ENCODE measurements at regions not wholly inside any gene's neighbourhood (a gene's known extent, or its start where the extent isn't known, plus 50 kb on each side); places are given as distances from the start of the nearest gene placed in this dataset.

DNA sequence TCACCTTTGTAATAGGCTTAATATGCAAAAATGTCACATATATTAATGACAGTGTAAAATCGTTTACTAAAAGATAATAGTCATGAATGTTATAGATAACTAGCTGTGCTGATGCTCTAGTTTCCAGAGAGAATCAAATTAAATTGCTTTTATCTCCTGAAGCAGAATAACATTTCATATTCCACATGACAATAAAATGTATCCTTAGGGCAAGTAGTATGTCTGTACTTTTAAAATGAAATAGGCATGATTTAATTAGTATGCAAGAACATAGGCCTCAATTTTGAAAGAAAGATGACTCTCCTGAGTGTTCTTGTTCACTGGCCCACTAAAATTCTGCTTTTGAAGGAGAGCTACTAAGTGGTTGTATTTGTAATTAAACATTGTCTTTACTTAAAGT, 1027.0 kb downstream of the ARAP2 start:
- Mint-ChIP-seq H3K27ac (no peak overlapping the region), H3K9me3 (no peaks in the 10 kb centered on the region), H3K36me3 (ENCODE audit: low read depth) (no peaks in the 10 kb centered on the region), H3K4me1 (no peaks in the 10 kb centered on the region), H3K27me3 (ENCODE audit: low read depth) (no peaks in the 10 kb centered on the region), H3K4me3 (no peak overlapping the region)
- TF ChIP-seq, protein P1, sequence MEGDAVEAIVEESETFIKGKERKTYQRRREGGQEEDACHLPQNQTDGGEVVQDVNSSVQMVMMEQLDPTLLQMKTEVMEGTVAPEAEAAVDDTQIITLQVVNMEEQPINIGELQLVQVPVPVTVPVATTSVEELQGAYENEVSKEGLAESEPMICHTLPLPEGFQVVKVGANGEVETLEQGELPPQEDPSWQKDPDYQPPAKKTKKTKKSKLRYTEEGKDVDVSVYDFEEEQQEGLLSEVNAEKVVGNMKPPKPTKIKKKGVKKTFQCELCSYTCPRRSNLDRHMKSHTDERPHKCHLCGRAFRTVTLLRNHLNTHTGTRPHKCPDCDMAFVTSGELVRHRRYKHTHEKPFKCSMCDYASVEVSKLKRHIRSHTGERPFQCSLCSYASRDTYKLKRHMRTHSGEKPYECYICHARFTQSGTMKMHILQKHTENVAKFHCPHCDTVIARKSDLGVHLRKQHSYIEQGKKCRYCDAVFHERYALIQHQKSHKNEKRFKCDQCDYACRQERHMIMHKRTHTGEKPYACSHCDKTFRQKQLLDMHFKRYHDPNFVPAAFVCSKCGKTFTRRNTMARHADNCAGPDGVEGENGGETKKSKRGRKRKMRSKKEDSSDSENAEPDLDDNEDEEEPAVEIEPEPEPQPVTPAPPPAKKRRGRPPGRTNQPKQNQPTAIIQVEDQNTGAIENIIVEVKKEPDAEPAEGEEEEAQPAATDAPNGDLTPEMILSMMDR (IDR thresholded peaks at IDR 0.05; ENCODE audit: unreplicated experiment in 3 of 3), result no peak

DNA sequence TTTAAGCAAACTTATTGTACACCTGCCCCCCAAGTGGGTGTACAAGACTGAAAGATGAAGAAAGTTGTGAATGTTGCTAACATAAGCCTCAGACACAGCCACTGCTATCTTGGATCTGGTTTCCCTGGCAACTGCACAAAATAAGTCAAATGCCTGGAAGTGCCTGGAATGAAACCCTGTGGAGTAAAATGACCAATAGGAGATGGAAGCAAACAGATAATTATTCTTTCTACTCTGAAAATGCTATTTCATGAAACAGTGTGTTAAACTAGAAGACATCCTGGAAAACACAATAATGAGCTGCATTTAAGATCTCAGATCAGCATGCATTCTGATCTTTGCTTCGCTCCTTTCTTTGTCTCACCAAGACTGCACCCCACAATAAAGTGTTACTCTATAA, 1016.0 kb downstream of the ARAP2 start:
- Mint-ChIP-seq H3K4me3 (no peak overlapping the region), H3K27ac (no peak overlapping the region), H3K9me3 (no peaks in the 10 kb centered on the region), H3K4me1 (no peaks in the 10 kb centered on the region), H3K36me3 (ENCODE audit: low read depth) (no peaks in the 10 kb centered on the region), H3K27me3 (ENCODE audit: low read depth) (no peaks in the 10 kb centered on the region)
- TF ChIP-seq, protein P1 (IDR thresholded peaks at IDR 0.05; ENCODE audit: unreplicated experiment in 3 of 3), result no peak

DNA sequence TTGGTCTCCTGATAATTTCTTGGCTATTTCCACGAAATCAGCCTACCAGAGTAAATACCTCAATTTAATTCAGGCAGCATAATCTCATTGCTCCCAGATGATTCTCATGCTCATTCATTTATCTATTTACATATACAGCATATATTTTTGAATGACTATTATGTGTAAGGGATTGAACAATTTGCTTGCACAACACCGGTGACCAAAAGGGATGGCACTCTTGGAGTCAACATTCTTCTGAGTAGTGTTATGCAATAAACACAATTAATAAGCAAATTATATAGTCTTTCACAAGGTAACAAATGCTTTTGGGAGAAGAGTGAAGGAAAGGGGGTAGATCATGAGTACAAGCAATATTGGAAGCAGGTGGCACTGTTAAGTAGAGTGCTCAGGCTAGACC, 1015.3 kb downstream of the ARAP2 start:
- H3K36me3 Mint-ChIP-seq (ENCODE audit: low read depth), result no peaks in the 10 kb centered on the region
- H3K4me3 Mint-ChIP-seq, result no peak overlapping the region
- H3K9me3 Mint-ChIP-seq, result no peaks in the 10 kb centered on the region
- H3K4me1 Mint-ChIP-seq, result no peaks in the 10 kb centered on the region
- TF ChIP-seq, protein P1 (IDR thresholded peaks at IDR 0.05; ENCODE audit: unreplicated experiment in 3 of 3), result no peak
- no peaks in the 10 kb centered on the region for H3K27me3 Mint-ChIP-seq (ENCODE audit: low read depth)
- H3K27ac Mint-ChIP-seq, result no peak overlapping the region

DNA sequence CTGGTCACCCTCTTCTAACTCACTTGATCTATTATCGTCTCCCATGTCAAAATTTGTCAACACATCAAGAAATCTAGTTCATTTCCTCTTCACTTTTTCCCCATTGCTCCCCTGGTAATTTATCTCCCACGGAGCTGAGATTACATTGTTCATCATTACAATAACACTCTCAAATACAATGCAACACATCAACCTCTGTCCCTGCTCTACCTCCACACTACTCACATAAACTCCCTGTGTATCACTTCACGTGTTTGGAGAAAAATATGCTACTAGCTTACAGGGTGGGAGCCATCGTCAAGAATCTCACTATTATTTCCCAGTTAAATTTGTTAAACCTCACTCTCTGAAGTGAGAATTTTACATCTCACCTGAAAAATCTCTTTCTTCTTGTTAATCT, 1006.4 kb downstream of the ARAP2 start:
- TF ChIP-seq, protein P1 (IDR thresholded peaks at IDR 0.05; ENCODE audit: unreplicated experiment in 3 of 3), result no peak
- H3K27me3 Mint-ChIP-seq (ENCODE audit: low read depth), result no peaks in the 10 kb centered on the region
- peaks cover 6% of the 10 kb centered on the region for H3K4me1 Mint-ChIP-seq
- H3K27ac Mint-ChIP-seq, result no peak overlapping the region
- H3K9me3 Mint-ChIP-seq, result peaks cover 4% of the 10 kb centered on the region
- H3K36me3 Mint-ChIP-seq (ENCODE audit: low read depth), result no peaks in the 10 kb centered on the region
- no peak overlapping the region for H3K4me3 Mint-ChIP-seq

DNA sequence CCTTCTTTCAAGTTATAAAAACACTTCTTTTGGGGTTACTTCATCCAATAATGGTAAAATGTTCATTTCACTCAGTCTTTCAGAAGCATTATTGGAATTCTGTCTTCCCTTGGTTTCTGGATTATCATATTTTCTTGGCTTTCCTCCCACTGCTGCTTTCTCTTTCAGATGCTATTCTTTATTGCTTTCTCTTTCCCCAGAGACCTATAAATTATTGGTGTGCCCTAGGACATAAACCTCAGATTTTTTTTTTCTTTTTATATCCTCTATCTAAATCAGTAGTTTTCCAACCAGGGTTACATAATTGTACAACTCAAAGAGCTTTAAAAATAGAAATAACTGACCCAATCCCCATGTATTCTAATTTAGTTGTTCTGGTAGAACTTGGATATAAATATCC, 1005.5 kb downstream of the ARAP2 start:
- Mint-ChIP-seq H3K27me3 (ENCODE audit: low read depth) (no peaks in the 10 kb centered on the region), H3K27ac (peak overlapping the region in 1 of 3 experiments; percentile 28), H3K4me3 (no peak overlapping the region), H3K9me3 (peaks cover 4% of the 10 kb centered on the region), H3K36me3 (ENCODE audit: low read depth) (no peaks in the 10 kb centered on the region), H3K4me1 (peaks cover 6% of the 10 kb centered on the region)
- TF ChIP-seq, protein P1 (IDR thresholded peaks at IDR 0.05; ENCODE audit: unreplicated experiment in 3 of 3), result no peak

DNA sequence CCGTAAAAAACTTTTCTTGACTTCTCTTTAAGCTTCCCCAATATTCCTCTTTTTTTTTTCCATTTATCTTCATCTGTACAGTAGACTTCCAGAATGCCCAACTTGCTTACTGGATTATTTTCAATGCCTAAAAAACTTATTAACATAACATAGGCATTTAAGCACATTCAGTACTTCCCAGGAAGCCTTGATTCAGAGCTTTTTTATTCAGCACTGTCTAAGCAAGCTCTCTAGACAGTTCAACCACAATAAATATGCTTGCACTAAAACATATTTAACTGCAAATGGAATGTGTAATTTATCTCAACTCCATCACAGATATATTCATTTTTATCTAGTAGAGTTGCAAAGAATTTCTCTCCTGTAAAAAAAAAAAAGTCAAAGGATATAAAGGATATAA, 997.8 kb downstream of the ARAP2 start:
- no peaks in the 10 kb centered on the region for H3K9me3 Mint-ChIP-seq
- no peak overlapping the region for H3K4me3 Mint-ChIP-seq
- TF ChIP-seq, protein P1 (IDR thresholded peaks at IDR 0.05; ENCODE audit: unreplicated experiment in 3 of 3), result no peak
- no peaks in the 10 kb centered on the region for H3K27me3 Mint-ChIP-seq (ENCODE audit: low read depth)
- H3K27ac Mint-ChIP-seq, result no peak overlapping the region
- H3K4me1 Mint-ChIP-seq, result no peaks in the 10 kb centered on the region
- H3K36me3 Mint-ChIP-seq (ENCODE audit: low read depth), result no peaks in the 10 kb centered on the region

Measured in nephron (organoid).